ENCODE measurements at regions not wholly inside any gene's neighbourhood (a gene's known extent, or its start where the extent isn't known, plus 50 kb on each side); places are given as distances from the start of the nearest gene placed in this dataset.

GRCh38 chr1:68313735-68314134 is 81.4 kb upstream of the WLS start:
- TF ChIP-seq NFIC (IDR thresholded peaks at IDR 0.05) (no peak), FOXM1 (IDR thresholded peaks at IDR 0.05; ENCODE audit: borderline replicate concordance, low read depth) (no peak), CEBPB (IDR thresholded peaks at IDR 0.05) (no peak), TCF12 (IDR thresholded peaks at IDR 0.05; ENCODE audit: low read depth) (no peak)

- TF ChIP-seq CEBPB (IDR thresholded peaks at IDR 0.05) (no peak), EP300 (IDR thresholded peaks at IDR 0.05; ENCODE audit: borderline replicate concordance) (no peak), TCF12 (IDR thresholded peaks at IDR 0.05; ENCODE audit: low read depth) (no peak), TEAD4 (IDR thresholded peaks at IDR 0.05) (no peak), REST (IDR thresholded peaks at IDR 0.05; ENCODE audit: low read depth) (no peak), ZBTB7A (IDR thresholded peaks at IDR 0.05; ENCODE audit: low read depth) (no peak), MAX (IDR thresholded peaks at IDR 0.05) (no peak), RAD21 (IDR thresholded peaks at IDR 0.05; ENCODE audit: low read depth) (no peak), CREB1 (IDR thresholded peaks at IDR 0.05; ENCODE audit: low read depth) (no peak), USF1 (IDR thresholded peaks at IDR 0.05) (no peak), EGR1 (IDR thresholded peaks at IDR 0.05) (no peak), FOXM1 (IDR thresholded peaks at IDR 0.05; ENCODE audit: borderline replicate concordance, low read depth) (no peak)
Measured at GRCh38 chr1:68308034-68308433, 75.7 kb upstream of the WLS start.

GRCh38 chr1:68307378-68307787 is 75.1 kb upstream of the WLS start:
- TF ChIP-seq USF1 (IDR thresholded peaks at IDR 0.05), result no peak

GRCh38 chr1:68301471-68302001 is 69.2 kb upstream of the WLS start:
- TF ChIP-seq EGR1 (IDR thresholded peaks at IDR 0.05) (no peak), CEBPB (IDR thresholded peaks at IDR 0.05) (no peak), TEAD4 (IDR thresholded peaks at IDR 0.05) (no peak), MAX (IDR thresholded peaks at IDR 0.05) (no peak), TAF1 (IDR thresholded peaks at IDR 0.05; ENCODE audit: low read depth) (no peak), FOXM1 (IDR thresholded peaks at IDR 0.05; ENCODE audit: borderline replicate concordance, low read depth) (no peak; the same call in 1 of the 2 replicates), REST (IDR thresholded peaks at IDR 0.05; ENCODE audit: low read depth) (no peak)

GRCh38 chr1:68294367-68295066 is 62.2 kb upstream of the WLS start:
- TF ChIP-seq ZBTB7A (IDR thresholded peaks at IDR 0.05; ENCODE audit: low read depth) (no peak), YY1 (IDR thresholded peaks at IDR 0.05; ENCODE audit: low read depth) (no peak), FOXM1 (IDR thresholded peaks at IDR 0.05; ENCODE audit: borderline replicate concordance, low read depth) (no peak), TAF1 (IDR thresholded peaks at IDR 0.05; ENCODE audit: low read depth) (no peak), NFIC (IDR thresholded peaks at IDR 0.05) (no peak), CREB1 (IDR thresholded peaks at IDR 0.05; ENCODE audit: low read depth) (no peak), REST (IDR thresholded peaks at IDR 0.05; ENCODE audit: low read depth) (no peak), USF1 (IDR thresholded peaks at IDR 0.05) (no peak), TCF12 (IDR thresholded peaks at IDR 0.05; ENCODE audit: low read depth) (no peak), CEBPB (IDR thresholded peaks at IDR 0.05) (no peak), EP300 (IDR thresholded peaks at IDR 0.05; ENCODE audit: borderline replicate concordance) (no peak), RAD21 (IDR thresholded peaks at IDR 0.05; ENCODE audit: low read depth) (no peak), TEAD4 (IDR thresholded peaks at IDR 0.05) (no peak), EGR1 (IDR thresholded peaks at IDR 0.05) (no peak), MAX (IDR thresholded peaks at IDR 0.05) (no peak)

Data from Ishikawa (cell line).